Endothelial cell (in vitro differentiated cells): ENCODE measurements at regions not wholly inside any gene's neighbourhood (a gene's known extent, or its start where the extent isn't known, plus 50 kb on each side); places are given as distances from the start of the nearest gene placed in this dataset.
A peak's percentile ranks its signal among the peaks of the same experiment; 100 is the strongest.

Source experiments
- DNase-seq: peaks from one replicate; pipeline ENCODE4 v3.0.0; 2021; ENCODE audit warnings: low spot score
- H3K27ac Mint-ChIP-seq: one replicate; pipeline ENCODE4 v1.8.0; 2021; ENCODE audit warnings: mixed read lengths, inconsistent platforms; ENCODE audit not compliant: unreplicated experiment
- H3K27me3 Mint-ChIP-seq: one replicate; pipeline ENCODE4 v1.8.0; 2021; ENCODE audit warnings: mild to moderate bottlenecking, moderate library complexity, mixed read lengths, inconsistent platforms; ENCODE audit not compliant: unreplicated experiment
- H3K36me3 Mint-ChIP-seq: one replicate; pipeline ENCODE4 v1.8.0; 2021; ENCODE audit warnings: mild to moderate bottlenecking, low read depth, mixed read lengths, inconsistent platforms; ENCODE audit not compliant: unreplicated experiment
- H3K4me1 Mint-ChIP-seq: one replicate; pipeline ENCODE4 v1.8.0; 2021; ENCODE audit warnings: mild to moderate bottlenecking, mixed read lengths, inconsistent platforms; ENCODE audit not compliant: unreplicated experiment
- H3K4me3 Mint-ChIP-seq: one replicate; pipeline ENCODE4 v1.8.0; 2021; ENCODE audit warnings: mild to moderate bottlenecking, mixed read lengths, inconsistent platforms; ENCODE audit not compliant: unreplicated experiment
- H3K9me3 Mint-ChIP-seq: one replicate; pipeline ENCODE4 v1.8.0; 2021; ENCODE audit warnings: mixed read lengths, inconsistent platforms; ENCODE audit not compliant: unreplicated experiment
- CTCF ChIP-seq: fragments of 200-600 bp; sonication (generic); IDR thresholded peaks from one replicate; pipeline ENCODE4 v1.5.0; 2021; ENCODE audit warnings: antibody characterized with exemption; ENCODE audit not compliant: unreplicated experiment

- Mint-ChIP-seq H3K27ac (peak overlapping the region; percentile 48), H3K4me1 (peaks cover 73% of the 10 kb centered on the region), H3K27me3 (no peaks in the 10 kb centered on the region), H3K36me3 (peaks cover 11% of the 10 kb centered on the region), H3K9me3 (no peaks in the 10 kb centered on the region), H3K4me3 (no peak overlapping the region)
- no peak for TF ChIP-seq CTCF
- DNase-seq = no peak
Measured at GRCh38 chr6:21952367-21952766, 344.5 kb downstream of the PRL start.

- Mint-ChIP-seq H3K9me3 (no peaks in the 10 kb centered on the region), H3K4me3 (peak overlapping the region; percentile 44), H3K36me3 (peaks cover 16% of the 10 kb centered on the region), H3K27me3 (peaks cover 4% of the 10 kb centered on the region), H3K27ac (peak overlapping the region; percentile 89), H3K4me1 (peaks cover 63% of the 10 kb centered on the region)
- no peak for TF ChIP-seq CTCF
- DNase-seq = no peak
Measured at GRCh38 chr6:21953831-21954801, 342.7 kb downstream of the PRL start.

GRCh38 chr6:21955053-21955595 is 341.7 kb downstream of the PRL start:
- Mint-ChIP-seq H3K27ac (no peak overlapping the region), H3K9me3 (no peaks in the 10 kb centered on the region), H3K4me3 (no peak overlapping the region), H3K27me3 (peaks cover 4% of the 10 kb centered on the region), H3K4me1 (peaks cover 56% of the 10 kb centered on the region), H3K36me3 (peaks cover 23% of the 10 kb centered on the region)
- no peak for TF ChIP-seq CTCF
- no peak for DNase-seq

GRCh38 chr6:21955951-21956350 is 340.9 kb downstream of the PRL start:
- Mint-ChIP-seq H3K4me1 (peaks cover 49% of the 10 kb centered on the region), H3K9me3 (no peaks in the 10 kb centered on the region), H3K27me3 (peaks cover 4% of the 10 kb centered on the region), H3K27ac (peak overlapping the region; percentile 37), H3K36me3 (peaks cover 23% of the 10 kb centered on the region), H3K4me3 (no peak overlapping the region)
- no peak for TF ChIP-seq CTCF
- no peak for DNase-seq

GRCh38 chr6:21958428-21958827 is 338.4 kb downstream of the PRL start:
- Mint-ChIP-seq H3K9me3 (no peaks in the 10 kb centered on the region), H3K27me3 (peaks cover 4% of the 10 kb centered on the region), H3K36me3 (peaks cover 17% of the 10 kb centered on the region), H3K27ac (peak overlapping the region; percentile 50), H3K4me3 (peak overlapping the region; percentile 70), H3K4me1 (peaks cover 30% of the 10 kb centered on the region)
- TF ChIP-seq CTCF = no peak
- DNase-seq = no peak
